HCT116 (cell line): ENCODE measurements at regions not wholly inside any gene's neighbourhood (a gene's known extent, or its start where the extent isn't known, plus 50 kb on each side); places are given as distances from the start of the nearest gene placed in this dataset.

ENCODE experiments used
- ATAC-seq: fragments of 200-7000 bp; cut with Tn5 transposase; 2 replicates; pipeline ENCODE4 v1.9.1; 2020; ENCODE audit warnings: mild to moderate bottlenecking, moderate library complexity
- BruUV-seq: library from RNA; stranded (reverse); fragments of 400-500 nt; replicated peaks from 2 replicates; lab custom pipeline; 2021; lab: Mats Ljungman, UMichigan
- CTCF ChIA-PET: fragments of 300-600 bp; sonication (Branson Sonifier 250); formaldehyde crosslinking; loops from one replicate; lab custom pipeline; 2021; ENCODE audit warnings: antibody characterized with exemption; lab: Charles Lee
- POLR2A ChIA-PET: fragments of 300-600, 350-600 bp; sonication (Branson Sonifier 250); formaldehyde crosslinking; loops from one replicate; lab custom pipeline; 2021; ENCODE audit warnings: antibody characterized with exemption; lab: Charles Lee
- RAD21 ChIA-PET, 2 experiments: fragments of 300-600 bp; sonication (Branson Sonifier 250); formaldehyde crosslinking; loops; one replicate each; lab custom pipeline; 2023; ENCODE audit warnings: low total read pairs in 2 of 2; ENCODE audit not compliant: uncharacterized antibody in 2 of 2, unreplicated experiment in 2 of 2, low non-redundant PET in 1 of 2; lab: Charles Lee
- DNase-seq: peaks from one replicate; pipeline ENCODE4 v3.0.0-alpha.2; 2010; ENCODE audit warnings: low read depth, low spot score
- H2AFZ ChIP-seq: fragments of 200-600 bp; shearing (Covaris generic), sonication (generic); 2 replicates; pipeline ENCODE4 v1.6.1; 2017; ENCODE audit warnings: low read depth, mixed run types, mixed read lengths, antibody characterized with exemption, low read length; ENCODE audit not compliant: poor library complexity, severe bottlenecking
- H3K27ac ChIP-seq: 2 replicates; pipeline ENCODE4 v1.5.1; 2012; ENCODE audit warnings: low read depth, low read length
- H3K27me3 ChIP-seq: fragments of 200-600 bp; sonication (generic); 2 replicates; pipeline ENCODE4 v1.6.1; 2016; ENCODE audit warnings: mixed run types, low read length, mixed read lengths; ENCODE audit not compliant: insufficient read depth
- H3K36me3 ChIP-seq, 2 experiments: fragments of 200-500 bp in 1 of 2; fragments of 200-600 bp in 1 of 2; sonication (Bioruptor generic) in 1 of 2; sonication (generic) in 1 of 2; 2 replicates each; pipeline versions ENCODE4 v1.5.1 to v1.6.1; 2014 to 2016; ENCODE audit warnings: low read length in 2 of 2, inconsistent platforms in 1 of 2, mixed read lengths in 1 of 2, mixed run types in 1 of 2; ENCODE audit not compliant: insufficient read depth in 2 of 2, control insufficient read depth in 1 of 2
- H3K4me1 ChIP-seq, 2 experiments: fragments of 200-600 bp in 1 of 2; sonication (generic) in 1 of 2; 2 replicates each; pipeline versions ENCODE4 v1.5.1 to v1.6.1; 2012 to 2017; ENCODE audit warnings: low read length in 2 of 2, inconsistent platforms in 1 of 2, mild to moderate bottlenecking in 1 of 2, mixed read lengths in 1 of 2, mixed run types in 1 of 2, moderate library complexity in 1 of 2; ENCODE audit not compliant: insufficient read depth in 2 of 2, control insufficient read depth in 1 of 2
- H3K4me2 ChIP-seq: fragments of 200-600 bp; sonication (generic); 2 replicates; pipeline ENCODE4 v1.6.1; 2017; ENCODE audit warnings: mixed run types, low read length, mixed read lengths
- H3K4me3 ChIP-seq, 2 experiments: fragments of 200-600 bp in 1 of 2; sonication (generic) in 1 of 2; replicated peaks in 1 of 2; 2 replicates each; pipeline ENCODE4 v1.5.1; 2011 to 2016; ENCODE audit warnings: low read length in 2 of 2, control low read depth in 1 of 2, low read depth in 1 of 2, mild to moderate bottlenecking in 1 of 2, mixed read lengths in 1 of 2, mixed run types in 1 of 2
- H3K79me2 ChIP-seq: fragments of 200-600 bp; sonication (generic); 2 replicates; pipeline ENCODE4 v1.6.1; 2017; ENCODE audit warnings: mild to moderate bottlenecking, mixed run types, low read length, moderate library complexity, mixed read lengths; ENCODE audit not compliant: insufficient read depth
- H3K9ac ChIP-seq: fragments of 200-600 bp; sonication (generic); 2 replicates; pipeline ENCODE4 v1.6.1; 2016; ENCODE audit warnings: low read length, mixed read lengths
- H3K9me2 ChIP-seq: fragments of 200-600 bp; sonication (generic), shearing (Covaris generic); 2 replicates; pipeline ENCODE4 v1.6.1; 2017; ENCODE audit warnings: mixed run types, mild to moderate bottlenecking, moderate library complexity; ENCODE audit not compliant: insufficient read depth
- H3K9me3 ChIP-seq, 2 experiments: fragments of 200-500 bp in 1 of 2; fragments of 200-600 bp in 1 of 2; sonication (Bioruptor generic) in 1 of 2; sonication (generic) in 1 of 2; 2 replicates each; pipeline ENCODE4 v1.6.1; 2014 to 2017; ENCODE audit warnings: low read length in 2 of 2, mixed read lengths in 2 of 2, inconsistent platforms in 1 of 2, low read depth in 1 of 2, mild to moderate bottlenecking in 1 of 2, mixed run types in 1 of 2, moderate library complexity in 1 of 2; ENCODE audit not compliant: control insufficient read depth in 1 of 2, insufficient read depth in 1 of 2
- H4K20me1 ChIP-seq: fragments of 200-600 bp; sonication (generic), shearing (Covaris generic); 2 replicates; pipeline ENCODE4 v1.6.1; 2017; ENCODE audit warnings: mixed run types, mild to moderate bottlenecking, moderate library complexity; ENCODE audit not compliant: insufficient read depth
- CBX3 ChIP-seq: IDR thresholded peaks from 2 replicates; pipeline ENCODE4 v1.6.1; 2012; ENCODE audit warnings: low read depth
- CEBPB ChIP-seq: IDR thresholded peaks from 2 replicates; pipeline ENCODE4 v1.6.1; 2012; ENCODE audit warnings: low read depth
- EGR1 ChIP-seq: IDR thresholded peaks from 2 replicates; pipeline ENCODE4 v1.6.1; 2012; ENCODE audit warnings: low read depth
- ELF1 ChIP-seq: IDR thresholded peaks from 2 replicates; pipeline ENCODE4 v1.6.1; 2012; ENCODE audit warnings: low read depth, borderline replicate concordance
- EZH2 ChIP-seq: fragments of 200-600 bp; sonication (generic); IDR thresholded peaks from 2 replicates; pipeline ENCODE4 v1.6.1; 2017; ENCODE audit warnings: antibody characterized with exemption, mixed run types
- FOSL1 ChIP-seq: IDR thresholded peaks from 2 replicates; pipeline ENCODE4 v1.6.1; 2012; ENCODE audit warnings: low read depth
- JUND ChIP-seq: IDR thresholded peaks from 2 replicates; pipeline ENCODE4 v1.6.1; 2012
- POLR2A ChIP-seq: IDR thresholded peaks from 2 replicates; pipeline ENCODE4 v1.7.0; 2011; ENCODE audit warnings: borderline replicate concordance; ENCODE audit not compliant: insufficient read depth, insufficient read length; ENCODE audit errors: extremely low read depth
- POLR2AphosphoS5 ChIP-seq: IDR thresholded peaks from 2 replicates; pipeline ENCODE4 v1.6.1; 2011; ENCODE audit warnings: mild to moderate bottlenecking, low read depth, low read length, moderate library complexity
- RAD21 ChIP-seq: IDR thresholded peaks from 2 replicates; pipeline ENCODE4 v1.6.1; 2012; ENCODE audit warnings: low read depth, mild to moderate bottlenecking
- SIN3A ChIP-seq: IDR thresholded peaks from 2 replicates; pipeline ENCODE4 v1.6.1; 2012; ENCODE audit warnings: low read depth
- SP1 ChIP-seq: IDR thresholded peaks from 2 replicates; pipeline ENCODE4 v1.6.1; 2012; ENCODE audit warnings: low read depth
- SRF ChIP-seq: IDR thresholded peaks from 2 replicates; pipeline ENCODE4 v1.6.1; 2012; ENCODE audit warnings: low read depth
- YY1 ChIP-seq: IDR thresholded peaks from 2 replicates; pipeline ENCODE4 v1.6.1; 2011; ENCODE audit warnings: low read length, low read depth, moderate library complexity, mild to moderate bottlenecking; ENCODE audit not compliant: insufficient replicate concordance; ENCODE audit errors: extremely low read depth
- ZFX ChIP-seq: fragments of 450-650 bp; IDR thresholded peaks from 2 replicates; pipeline ENCODE4 v1.6.1; 2017
- intact Hi-C: fragments of 100-400 bp; cut with micrococcal nuclease; formaldehyde crosslinking; loops from 2 replicates; pipeline ENCODE4 v1.10.0; 2022
- TF ChIP-seq, protein P1 (sequence below): IDR thresholded peaks from 2 replicates; pipeline ENCODE4 v1.6.1; 2012; ENCODE audit warnings: low read depth
- TF ChIP-seq, protein P2 (sequence below): IDR thresholded peaks from 2 replicates; pipeline ENCODE4 v1.6.1; 2012
- TF ChIP-seq, protein P3 (sequence below): IDR thresholded peaks from 2 replicates; pipeline ENCODE4 v1.6.1; 2011; ENCODE audit warnings: mild to moderate bottlenecking, low read length, moderate library complexity; ENCODE audit not compliant: insufficient replicate concordance; ENCODE audit errors: extremely low read depth
- TF ChIP-seq, protein P4 (sequence below): IDR thresholded peaks from 2 replicates; pipeline ENCODE4 v1.6.1; 2012

DNA sequence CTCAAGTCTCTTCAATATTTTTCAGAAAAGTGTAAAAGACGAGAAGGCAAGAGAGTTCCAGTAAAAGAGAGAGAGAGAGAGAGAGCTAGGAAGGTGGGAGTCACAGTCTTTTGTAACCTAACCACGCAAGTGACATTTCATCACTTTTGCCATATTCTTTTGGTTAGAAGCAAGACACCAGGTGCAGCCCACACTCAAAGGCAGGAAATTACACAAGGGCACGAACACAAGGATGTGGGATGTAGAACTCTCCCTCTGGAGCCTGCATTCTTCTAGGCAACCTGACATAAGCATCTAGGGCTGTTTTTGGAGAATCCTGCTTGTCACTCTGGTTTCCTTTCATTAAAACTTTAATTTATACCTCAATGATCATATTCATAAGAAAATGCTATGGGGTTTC, 1213.1 kb downstream of the DNAJB9 start (continued):
- TF ChIP-seq, protein P1, sequence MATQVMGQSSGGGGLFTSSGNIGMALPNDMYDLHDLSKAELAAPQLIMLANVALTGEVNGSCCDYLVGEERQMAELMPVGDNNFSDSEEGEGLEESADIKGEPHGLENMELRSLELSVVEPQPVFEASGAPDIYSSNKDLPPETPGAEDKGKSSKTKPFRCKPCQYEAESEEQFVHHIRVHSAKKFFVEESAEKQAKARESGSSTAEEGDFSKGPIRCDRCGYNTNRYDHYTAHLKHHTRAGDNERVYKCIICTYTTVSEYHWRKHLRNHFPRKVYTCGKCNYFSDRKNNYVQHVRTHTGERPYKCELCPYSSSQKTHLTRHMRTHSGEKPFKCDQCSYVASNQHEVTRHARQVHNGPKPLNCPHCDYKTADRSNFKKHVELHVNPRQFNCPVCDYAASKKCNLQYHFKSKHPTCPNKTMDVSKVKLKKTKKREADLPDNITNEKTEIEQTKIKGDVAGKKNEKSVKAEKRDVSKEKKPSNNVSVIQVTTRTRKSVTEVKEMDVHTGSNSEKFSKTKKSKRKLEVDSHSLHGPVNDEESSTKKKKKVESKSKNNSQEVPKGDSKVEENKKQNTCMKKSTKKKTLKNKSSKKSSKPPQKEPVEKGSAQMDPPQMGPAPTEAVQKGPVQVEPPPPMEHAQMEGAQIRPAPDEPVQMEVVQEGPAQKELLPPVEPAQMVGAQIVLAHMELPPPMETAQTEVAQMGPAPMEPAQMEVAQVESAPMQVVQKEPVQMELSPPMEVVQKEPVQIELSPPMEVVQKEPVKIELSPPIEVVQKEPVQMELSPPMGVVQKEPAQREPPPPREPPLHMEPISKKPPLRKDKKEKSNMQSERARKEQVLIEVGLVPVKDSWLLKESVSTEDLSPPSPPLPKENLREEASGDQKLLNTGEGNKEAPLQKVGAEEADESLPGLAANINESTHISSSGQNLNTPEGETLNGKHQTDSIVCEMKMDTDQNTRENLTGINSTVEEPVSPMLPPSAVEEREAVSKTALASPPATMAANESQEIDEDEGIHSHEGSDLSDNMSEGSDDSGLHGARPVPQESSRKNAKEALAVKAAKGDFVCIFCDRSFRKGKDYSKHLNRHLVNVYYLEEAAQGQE: no peak
- TF ChIP-seq POLR2AphosphoS5: no peak

DNA sequence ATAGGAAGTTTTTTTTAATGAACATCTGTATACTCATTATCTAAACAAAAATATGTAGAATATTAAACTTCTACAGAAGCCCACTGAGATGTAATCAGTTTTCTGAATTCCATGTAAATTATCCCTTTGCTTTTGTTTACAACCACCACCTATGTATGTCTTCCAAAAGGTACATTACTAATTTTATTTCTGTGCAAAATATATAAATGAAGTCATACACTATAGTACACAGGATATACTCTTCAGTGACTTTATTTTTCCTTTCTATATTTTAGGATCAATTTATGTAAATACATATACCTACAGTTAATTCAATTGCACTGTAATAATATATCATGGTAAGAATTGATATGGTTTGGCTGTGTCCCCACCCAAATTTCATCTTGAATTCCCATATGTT, 1236.9 kb downstream of the DNAJB9 start:
- H3K79me2 ChIP-seq: no peaks in the 10 kb centered on the region
- intact Hi-C loops: no loop called here
- no peaks in the 10 kb centered on the region for H3K9me3 ChIP-seq
- no peaks in the 10 kb centered on the region for H3K36me3 ChIP-seq
- H3K4me2 ChIP-seq: no peak overlapping the region
- no peak for ATAC-seq
- no peaks in the 10 kb centered on the region for H3K4me1 ChIP-seq
- H3K27ac ChIP-seq: no peak overlapping the region
- H3K9me2 ChIP-seq: no peaks in the 10 kb centered on the region
- no peak overlapping the region for H2AFZ ChIP-seq
- no TSS peak for BruUV-seq
- no peak for DNase-seq
- POLR2A ChIA-PET: no interaction called here
- CTCF ChIA-PET: no interaction called here
- H3K9ac ChIP-seq: no peak overlapping the region
- no peak overlapping the region for H3K4me3 ChIP-seq
- H4K20me1 ChIP-seq: no peaks in the 10 kb centered on the region
- TF ChIP-seq SP1: no peak
- TF ChIP-seq, protein P1: no peak
- TF ChIP-seq CEBPB: no peak
- TF ChIP-seq SRF: no peak
- no peak for TF ChIP-seq EZH2
- TF ChIP-seq, protein P2, sequence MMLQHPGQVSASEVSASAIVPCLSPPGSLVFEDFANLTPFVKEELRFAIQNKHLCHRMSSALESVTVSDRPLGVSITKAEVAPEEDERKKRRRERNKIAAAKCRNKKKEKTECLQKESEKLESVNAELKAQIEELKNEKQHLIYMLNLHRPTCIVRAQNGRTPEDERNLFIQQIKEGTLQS: no peak
- no peak for TF ChIP-seq SIN3A
- TF ChIP-seq EGR1: no peak
- no peak for TF ChIP-seq JUND
- no peak for TF ChIP-seq CBX3
- no peak for TF ChIP-seq YY1
- no peak for TF ChIP-seq RAD21
- no peak for TF ChIP-seq ZFX
- TF ChIP-seq ELF1: no peak
- no peak for TF ChIP-seq FOSL1
- TF ChIP-seq, protein P3, sequence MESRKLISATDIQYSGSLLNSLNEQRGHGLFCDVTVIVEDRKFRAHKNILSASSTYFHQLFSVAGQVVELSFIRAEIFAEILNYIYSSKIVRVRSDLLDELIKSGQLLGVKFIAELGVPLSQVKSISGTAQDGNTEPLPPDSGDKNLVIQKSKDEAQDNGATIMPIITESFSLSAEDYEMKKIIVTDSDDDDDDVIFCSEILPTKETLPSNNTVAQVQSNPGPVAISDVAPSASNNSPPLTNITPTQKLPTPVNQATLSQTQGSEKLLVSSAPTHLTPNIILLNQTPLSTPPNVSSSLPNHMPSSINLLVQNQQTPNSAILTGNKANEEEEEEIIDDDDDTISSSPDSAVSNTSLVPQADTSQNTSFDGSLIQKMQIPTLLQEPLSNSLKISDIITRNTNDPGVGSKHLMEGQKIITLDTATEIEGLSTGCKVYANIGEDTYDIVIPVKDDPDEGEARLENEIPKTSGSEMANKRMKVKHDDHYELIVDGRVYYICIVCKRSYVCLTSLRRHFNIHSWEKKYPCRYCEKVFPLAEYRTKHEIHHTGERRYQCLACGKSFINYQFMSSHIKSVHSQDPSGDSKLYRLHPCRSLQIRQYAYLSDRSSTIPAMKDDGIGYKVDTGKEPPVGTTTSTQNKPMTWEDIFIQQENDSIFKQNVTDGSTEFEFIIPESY: no peak
- no peak for TF ChIP-seq POLR2A
- TF ChIP-seq, protein P4, sequence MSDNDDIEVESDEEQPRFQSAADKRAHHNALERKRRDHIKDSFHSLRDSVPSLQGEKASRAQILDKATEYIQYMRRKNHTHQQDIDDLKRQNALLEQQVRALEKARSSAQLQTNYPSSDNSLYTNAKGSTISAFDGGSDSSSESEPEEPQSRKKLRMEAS: no peak
- RAD21 ChIA-PET: no interaction called here
- H3K27me3 ChIP-seq: no peaks in the 10 kb centered on the region
